Suppressor macrophage treated with lipopolysaccharide for 4 hours (primary cell): ENCODE measurements at regions not wholly inside any gene's neighbourhood (a gene's known extent, or its start where the extent isn't known, plus 50 kb on each side); places are given as distances from the start of the nearest gene placed in this dataset.
A peak's percentile ranks its signal among the peaks of the same experiment; 100 is the strongest.

Source experiments
- DNase-seq: peaks from one replicate; pipeline ENCODE4 v3.0.0-alpha.2; 2020

- no peak for DNase-seq
These were observed 131.4 kb upstream of the ATP6AP2 start for GRCh38 chrX:40449396-40449795.

- DNase-seq = no peak
These were observed 132.0 kb upstream of the ATP6AP2 start for GRCh38 chrX:40448793-40449192.

GRCh38 chrX:40446921-40447320 is 133.8 kb upstream of the ATP6AP2 start:
- no peak for DNase-seq

- DNase-seq = peak; percentile 62
These were observed 135.1 kb upstream of the ATP6AP2 start for GRCh38 chrX:40445691-40446090.

- DNase-seq = no peak
These were observed 135.8 kb upstream of the ATP6AP2 start for GRCh38 chrX:40444798-40445496.

- DNase-seq = no peak
These were observed 136.6 kb upstream of the ATP6AP2 start for GRCh38 chrX:40444133-40444532.

- DNase-seq = no peak
These were observed 139.9 kb upstream of the ATP6AP2 start for GRCh38 chrX:40440866-40441265.

GRCh38 chrX:40439625-40440532 is 140.9 kb upstream of the ATP6AP2 start:
- peak; percentile 65 for DNase-seq

- no peak for DNase-seq
These were observed 143.4 kb upstream of the ATP6AP2 start for GRCh38 chrX:40437348-40437747.

GRCh38 chrX:40434947-40435346 is 145.8 kb upstream of the ATP6AP2 start:
- peak; percentile 13 for DNase-seq

GRCh38 chrX:40434443-40434842 is 146.3 kb upstream of the ATP6AP2 start:
- no peak for DNase-seq

GRCh38 chrX:40433160-40433559 is 147.6 kb upstream of the ATP6AP2 start:
- no peak for DNase-seq

GRCh38 chrX:40424259-40424658 is 156.5 kb upstream of the ATP6AP2 start:
- DNase-seq = peak; percentile 31

GRCh38 chrX:40423299-40423698 is 157.5 kb upstream of the ATP6AP2 start:
- DNase-seq = peak; percentile 68

GRCh38 chrX:40422021-40422420 is 158.7 kb upstream of the ATP6AP2 start:
- DNase-seq = no peak

- DNase-seq = no peak
These were observed 159.7 kb upstream of the ATP6AP2 start for GRCh38 chrX:40420899-40421729.

- DNase-seq = no peak
These were observed 162.0 kb upstream of the ATP6AP2 start for GRCh38 chrX:40418813-40419195.

GRCh38 chrX:40418146-40418812 is 162.5 kb upstream of the ATP6AP2 start:
- DNase-seq = no peak

- no peak for DNase-seq
These were observed 165.1 kb upstream of the ATP6AP2 start for GRCh38 chrX:40415675-40416074.

GRCh38 chrX:40414335-40414734 is 166.4 kb upstream of the ATP6AP2 start:
- no peak for DNase-seq

GRCh38 chrX:40411340-40412111 is 169.2 kb upstream of the ATP6AP2 start:
- DNase-seq = peak; percentile 16

GRCh38 chrX:40410859-40411258 is 169.9 kb upstream of the ATP6AP2 start:
- no peak for DNase-seq
